ENCODE measurements at regions not wholly inside any gene's neighbourhood (a gene's known extent, or its start where the extent isn't known, plus 50 kb on each side); places are given as distances from the start of the nearest gene placed in this dataset.
A peak's percentile ranks its signal among the peaks of the same experiment; 100 is the strongest.

DNA sequence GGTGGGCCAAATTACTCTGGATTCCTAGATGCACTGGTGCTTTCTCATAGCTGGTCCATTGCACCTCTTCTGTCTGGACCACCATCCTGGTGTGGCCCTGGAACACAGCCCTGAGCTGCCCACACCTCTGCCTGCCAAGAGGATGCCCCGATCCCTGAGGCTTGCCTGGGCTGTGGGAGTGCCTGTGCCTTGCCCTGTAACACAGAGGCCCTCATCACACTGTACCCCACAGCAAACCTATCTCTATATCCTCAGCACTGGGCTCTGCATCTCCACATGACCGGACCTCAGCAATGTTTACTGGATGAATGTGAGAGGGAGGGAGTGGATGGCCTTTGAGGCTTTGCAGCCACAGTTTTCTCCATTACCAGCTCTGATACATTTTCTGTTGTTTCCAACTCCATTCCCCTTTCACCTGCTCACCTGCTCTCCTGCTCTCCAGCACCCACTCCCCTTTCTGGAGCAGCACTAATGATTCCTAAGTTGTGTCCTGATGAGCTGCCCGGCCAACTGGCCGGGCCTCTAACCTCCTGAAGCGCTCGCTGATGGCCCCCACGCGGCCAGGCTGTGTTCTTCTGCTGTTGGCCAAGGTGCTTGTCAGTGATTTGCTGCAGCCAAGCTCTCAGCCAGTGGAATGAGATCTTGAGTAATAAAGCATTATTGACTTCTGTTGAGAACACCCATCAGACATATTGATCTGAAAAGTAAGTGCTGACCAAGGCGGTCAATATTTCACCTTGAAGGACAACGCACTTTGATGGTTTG, 232.6 kb downstream of the TEX29 start:
- Histone ChIP-seq H3K4me3 (no peak overlapping the region), H3K27me3 (ENCODE audit: insufficient read depth) (no peaks in the 10 kb centered on the region), H3K4me2 (no peak overlapping the region), H3K79me2 (replicated peaks; ENCODE audit: insufficient read depth) (no peaks in the 10 kb centered on the region), H3F3A (replicated peaks; ENCODE audit: low read depth) (no peaks in the 10 kb centered on the region), H2AFZ (no peak overlapping the region), H3K4me1 (ENCODE audit: insufficient read depth) (no peaks in the 10 kb centered on the region), H4K20me1 (replicated peaks; ENCODE audit: insufficient read depth) (no peaks in the 10 kb centered on the region), H3K36me3 (ENCODE audit: insufficient read depth) (no peaks in the 10 kb centered on the region), H3K9me2 (ENCODE audit: insufficient read depth) (0 out of 2 replicates have a peak, but pooled peaks cover 5% of the 10 kb centered on the region), H3K27ac (ENCODE audit: low read depth) (no peak overlapping the region)
- Mint-ChIP-seq H3K27ac (no peak overlapping the region), H3K4me3 (no peak overlapping the region), H3K9me3 (no peaks in the 10 kb centered on the region), H3K36me3 (ENCODE audit: low read depth) (no peaks in the 10 kb centered on the region), H3K4me1 (peaks cover 3% of the 10 kb centered on the region; the same call in 2 of the 3 replicates), H3K27me3 (ENCODE audit: insufficient read depth, low read depth, poor library complexity) (peaks cover 13% of the 10 kb centered on the region)
- no peak for TF ChIP-seq ZNF331 (CRISPR knock-in tag; IDR thresholded peaks at IDR 0.05; ENCODE audit: low read depth)
- no peak for TF ChIP-seq EZH2phosphoT487 (IDR thresholded peaks at IDR 0.05; ENCODE audit: unreplicated experiment)
- TF ChIP-seq, protein P1, sequence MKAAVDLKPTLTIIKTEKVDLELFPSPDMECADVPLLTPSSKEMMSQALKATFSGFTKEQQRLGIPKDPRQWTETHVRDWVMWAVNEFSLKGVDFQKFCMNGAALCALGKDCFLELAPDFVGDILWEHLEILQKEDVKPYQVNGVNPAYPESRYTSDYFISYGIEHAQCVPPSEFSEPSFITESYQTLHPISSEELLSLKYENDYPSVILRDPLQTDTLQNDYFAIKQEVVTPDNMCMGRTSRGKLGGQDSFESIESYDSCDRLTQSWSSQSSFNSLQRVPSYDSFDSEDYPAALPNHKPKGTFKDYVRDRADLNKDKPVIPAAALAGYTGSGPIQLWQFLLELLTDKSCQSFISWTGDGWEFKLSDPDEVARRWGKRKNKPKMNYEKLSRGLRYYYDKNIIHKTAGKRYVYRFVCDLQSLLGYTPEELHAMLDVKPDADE (IDR thresholded peaks at IDR 0.05) = no peak
- no peak for TF ChIP-seq STAT1 (IDR thresholded peaks at IDR 0.05; ENCODE audit: unreplicated experiment)
- no peak for TF ChIP-seq ZNF114 (CRISPR knock-in tag; IDR thresholded peaks at IDR 0.05)
- ATAC-seq (no peak), DNase-seq (ENCODE audit: low spot score) (no peak)

DNA sequence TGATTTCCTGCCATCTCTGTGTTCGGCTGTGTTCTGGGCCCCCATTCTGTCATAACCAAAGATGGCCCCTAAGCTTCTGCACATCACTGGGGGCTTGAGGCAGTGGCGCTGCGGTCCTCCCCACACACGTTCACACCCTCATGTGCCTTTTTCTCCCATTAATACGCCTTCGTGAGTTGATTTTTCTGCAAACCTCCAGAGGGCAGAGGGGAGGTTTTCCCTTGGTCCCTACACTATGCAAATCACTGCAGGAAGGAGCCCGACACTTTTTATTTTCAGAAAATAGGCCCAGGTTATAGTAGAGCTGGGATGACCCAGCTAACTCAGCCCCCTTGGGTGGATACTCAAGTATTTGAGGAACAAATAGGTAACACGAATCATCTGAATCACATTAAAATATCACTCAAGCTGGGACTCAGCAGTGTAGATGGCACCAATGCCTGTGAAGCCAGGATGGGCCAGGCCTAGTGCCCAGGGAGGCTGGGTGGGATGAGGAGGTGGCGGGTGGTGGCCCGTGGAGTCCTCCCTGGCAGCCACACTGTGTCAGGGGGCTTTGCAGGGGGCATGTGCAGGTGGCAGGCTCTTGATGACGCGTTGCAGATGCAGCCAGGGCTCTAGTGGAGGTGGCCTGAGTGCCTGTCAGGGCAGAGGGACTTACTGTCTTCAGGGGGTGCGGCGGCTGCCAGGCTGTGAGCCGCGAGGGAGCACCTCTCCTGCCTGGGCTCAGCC, 234.3 kb downstream of the TEX29 start:
- Histone ChIP-seq H3K27ac (ENCODE audit: low read depth) (no peak overlapping the region), H3K79me2 (replicated peaks; ENCODE audit: insufficient read depth) (no peaks in the 10 kb centered on the region), H3K4me1 (ENCODE audit: insufficient read depth) (no peaks in the 10 kb centered on the region), H3K4me3 (no peak overlapping the region), H3K27me3 (ENCODE audit: insufficient read depth) (no peaks in the 10 kb centered on the region), H3K36me3 (ENCODE audit: insufficient read depth) (no peaks in the 10 kb centered on the region), H3F3A (replicated peaks; ENCODE audit: low read depth) (no peaks in the 10 kb centered on the region), H4K20me1 (replicated peaks; ENCODE audit: insufficient read depth) (no peaks in the 10 kb centered on the region), H2AFZ (no peak overlapping the region), H3K9me2 (ENCODE audit: insufficient read depth) (0 out of 2 replicates have a peak, but pooled peaks cover 5% of the 10 kb centered on the region), H3K4me2 (no peak overlapping the region)
- Mint-ChIP-seq H3K27me3 (ENCODE audit: insufficient read depth, low read depth, poor library complexity) (peaks cover 16% of the 10 kb centered on the region), H3K36me3 (ENCODE audit: low read depth) (no peaks in the 10 kb centered on the region), H3K4me1 (peaks cover 3% of the 10 kb centered on the region; the same call in 2 of the 3 replicates), H3K4me3 (no peak overlapping the region), H3K9me3 (no peaks in the 10 kb centered on the region), H3K27ac (no peak overlapping the region; the same call in 1 of the 2 replicates)
- DNase-seq (ENCODE audit: low spot score) (peak; percentile 35), ATAC-seq (peak; percentile 69)
- TF ChIP-seq EZH2phosphoT487 (IDR thresholded peaks at IDR 0.05; ENCODE audit: unreplicated experiment) = no peak
- TF ChIP-seq, protein P2, sequence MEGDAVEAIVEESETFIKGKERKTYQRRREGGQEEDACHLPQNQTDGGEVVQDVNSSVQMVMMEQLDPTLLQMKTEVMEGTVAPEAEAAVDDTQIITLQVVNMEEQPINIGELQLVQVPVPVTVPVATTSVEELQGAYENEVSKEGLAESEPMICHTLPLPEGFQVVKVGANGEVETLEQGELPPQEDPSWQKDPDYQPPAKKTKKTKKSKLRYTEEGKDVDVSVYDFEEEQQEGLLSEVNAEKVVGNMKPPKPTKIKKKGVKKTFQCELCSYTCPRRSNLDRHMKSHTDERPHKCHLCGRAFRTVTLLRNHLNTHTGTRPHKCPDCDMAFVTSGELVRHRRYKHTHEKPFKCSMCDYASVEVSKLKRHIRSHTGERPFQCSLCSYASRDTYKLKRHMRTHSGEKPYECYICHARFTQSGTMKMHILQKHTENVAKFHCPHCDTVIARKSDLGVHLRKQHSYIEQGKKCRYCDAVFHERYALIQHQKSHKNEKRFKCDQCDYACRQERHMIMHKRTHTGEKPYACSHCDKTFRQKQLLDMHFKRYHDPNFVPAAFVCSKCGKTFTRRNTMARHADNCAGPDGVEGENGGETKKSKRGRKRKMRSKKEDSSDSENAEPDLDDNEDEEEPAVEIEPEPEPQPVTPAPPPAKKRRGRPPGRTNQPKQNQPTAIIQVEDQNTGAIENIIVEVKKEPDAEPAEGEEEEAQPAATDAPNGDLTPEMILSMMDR (conservative IDR thresholded peaks at IDR 0.05; ENCODE audit: low read depth in 2 of 2) = peak; percentile 33 to 40

All from GM23338 (cell line).